ENCODE measurements at regions not wholly inside any gene's neighbourhood (a gene's known extent, or its start where the extent isn't known, plus 50 kb on each side); places are given as distances from the start of the nearest gene placed in this dataset.

- Histone ChIP-seq H2BK20ac (ENCODE audit: low read depth, low read length, poor library complexity, severe bottlenecking) (no peak overlapping the region), H2AK5ac (ENCODE audit: insufficient read length, low read length) (no peak overlapping the region), H3K18ac (ENCODE audit: insufficient read length, low read depth, low read length) (no peak overlapping the region), H3K4ac (ENCODE audit: low read depth, low read length) (no peak overlapping the region), H3K27ac (ENCODE audit: insufficient read length, low read depth, low read length) (no peak overlapping the region), H4K91ac (ENCODE audit: insufficient read length, low read depth, low read length) (no peak overlapping the region), H2BK120ac (ENCODE audit: low read depth, low read length, poor library complexity, severe bottlenecking) (no peak overlapping the region), H4K8ac (replicated peaks; ENCODE audit: insufficient read length, low read depth, low read length) (no peak overlapping the region), H4K5ac (ENCODE audit: insufficient read length, low read depth, low read length) (no peak overlapping the region), H3T11ph (ENCODE audit: low read length) (no peak overlapping the region), H3K56ac (ENCODE audit: insufficient read length, low read depth, low read length) (no peak overlapping the region), H3K79me1 (ENCODE audit: insufficient read depth, low read depth, low read length, poor library complexity, severe bottlenecking) (no peaks in the 10 kb centered on the region), H2BK12ac (ENCODE audit: insufficient read length, low read depth, low read length) (no peak overlapping the region), H2AFZ (ENCODE audit: low read length) (no peak overlapping the region), H2BK15ac (ENCODE audit: low read depth, low read length) (no peak overlapping the region), H3K23ac (ENCODE audit: insufficient read length, low read depth, low read length) (no peak overlapping the region), H2BK5ac (ENCODE audit: insufficient read length, low read length) (no peak overlapping the region), H4K20me1 (ENCODE audit: control insufficient read depth, insufficient read depth, insufficient read length) (peaks cover under 1% of the 10 kb centered on the region), H3K79me2 (ENCODE audit: insufficient read depth, low read length) (no peaks in the 10 kb centered on the region), H3K4me1 (ENCODE audit: insufficient read depth, low read length) (peaks cover 13% of the 10 kb centered on the region; the same call in 1 of the 2 replicates), H3K9me3 (ENCODE audit: control insufficient read depth, low read depth, low read length) (no peaks in the 10 kb centered on the region), H3K14ac (ENCODE audit: insufficient read depth, low read length) (no peak overlapping the region), H3K23me2 (ENCODE audit: insufficient read length, low read depth, low read length, poor library complexity, severe bottlenecking) (no peaks in the 10 kb centered on the region), H3K27me3 (ENCODE audit: insufficient read depth, low read length) (no peaks in the 10 kb centered on the region), H3K9ac (ENCODE audit: extremely low read depth, insufficient read length, low read length) (no peak overlapping the region), H3K4me2 (ENCODE audit: insufficient read depth, insufficient read length, low read length) (no peak overlapping the region)
- no CpG with 5 or more reads among the region's 20 CpGs for WGBS (ENCODE audit: extremely low coverage, insufficient read length, low lambda C conversion rate)
- Mint-ChIP-seq H3K27ac (peak overlapping the region in 1 of 3 experiments; percentile 49; a peak in 3 of 7 replicates), H3K4me3 (no peak overlapping the region), H3K9me3 (no peaks in the 10 kb centered on the region), H3K36me3 (ENCODE audit: insufficient read depth in 1 of 3, low read depth in 3 of 3) (no peaks in the 10 kb centered on the region), H3K27me3 (ENCODE audit: low read depth) (peaks cover 5% of the 10 kb centered on the region), H3K4me1 (peaks cover 48 to 59% of the 10 kb centered on the region in 2 experiments)
- no peak for TF ChIP-seq CTCF (conservative IDR thresholded peaks at IDR 0.05)
- no peak for DNase-seq
Observed at GRCh38 chr11:126135235-126136176, 72.8 kb upstream of the CDON start.

All from H9 (cell line).